UCSD-AML1 (cell line): ENCODE measurements at regions not wholly inside any gene's neighbourhood (a gene's known extent, or its start where the extent isn't known, plus 50 kb on each side); places are given as distances from the start of the nearest gene placed in this dataset.

Experiments used
- DNase-seq: peaks from one replicate; lab custom pipeline; 2025; ENCODE audit not compliant: unreplicated experiment; lab: John Stamatoyannopoulos, UW

GRCh38 chr2:163281717-163282116, 443.1 kb upstream of the KCNH7 start:
- no peak for DNase-seq

GRCh38 chr2:163269374-163270021, 430.9 kb upstream of the KCNH7 start:
- no peak for DNase-seq

DNA sequence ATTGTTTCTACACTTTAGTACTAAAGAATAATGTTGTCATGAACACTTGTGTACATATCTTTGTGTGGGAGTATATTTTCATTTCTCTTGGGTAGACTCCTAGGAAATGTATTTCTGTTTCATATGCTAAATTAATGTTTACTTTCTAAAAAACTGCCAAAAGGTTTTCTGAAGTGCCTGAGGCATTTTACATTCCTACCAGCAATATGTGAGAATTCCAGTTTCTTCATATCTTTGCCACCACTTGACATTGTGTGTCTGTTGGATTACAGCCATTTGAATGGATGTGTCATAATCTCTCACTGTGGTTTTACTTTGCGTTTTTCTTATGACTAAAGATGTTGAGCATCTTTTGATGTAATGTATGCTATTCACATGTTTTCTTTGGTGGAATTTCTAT, 428.2 kb upstream of the KCNH7 start:
- DNase-seq, result no peak

DNA sequence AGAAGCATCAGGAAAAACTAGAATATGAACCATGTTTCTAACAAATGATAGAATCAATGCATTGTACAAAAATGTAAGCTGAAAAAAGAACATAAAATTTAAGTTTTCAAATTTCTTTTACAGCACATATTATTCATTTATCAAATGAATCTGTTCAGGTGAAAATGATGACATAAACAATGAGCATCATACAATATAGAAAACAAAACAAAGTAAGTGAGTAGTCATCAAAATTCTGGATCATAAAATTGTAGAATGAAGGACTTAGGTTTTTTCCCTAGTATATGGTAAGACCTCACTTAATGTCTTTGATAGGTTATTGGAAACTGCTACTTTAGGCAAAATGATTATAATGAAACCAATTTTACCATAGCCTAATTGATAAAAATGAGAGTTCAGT, 427.0 kb upstream of the KCNH7 start:
- DNase-seq, result no peak

- no peak for DNase-seq
These were observed 425.8 kb upstream of the KCNH7 start for GRCh38 chr2:163264341-163264740.

DNA sequence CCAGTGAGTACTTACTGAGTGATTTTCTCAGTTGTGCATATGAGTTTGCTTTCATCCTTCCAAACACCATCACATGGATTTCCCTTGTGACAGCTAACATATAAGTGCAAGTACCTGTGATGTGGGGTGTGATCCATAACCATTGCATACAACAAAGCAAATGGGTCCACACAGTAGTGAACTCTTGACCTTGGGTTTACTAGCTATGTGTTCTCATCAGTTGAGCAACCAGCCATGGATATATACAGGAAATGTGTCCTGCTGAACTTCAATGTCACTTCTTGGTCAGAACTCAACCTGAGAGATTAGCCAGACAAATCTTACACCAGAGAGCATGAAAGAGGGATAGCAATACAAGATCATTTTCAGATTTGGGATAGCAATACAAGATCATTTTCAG, 420.9 kb upstream of the KCNH7 start:
- DNase-seq, result no peak

- DNase-seq, result no peak
These were observed 416.5 kb upstream of the KCNH7 start for GRCh38 chr2:163255086-163255485.

DNA sequence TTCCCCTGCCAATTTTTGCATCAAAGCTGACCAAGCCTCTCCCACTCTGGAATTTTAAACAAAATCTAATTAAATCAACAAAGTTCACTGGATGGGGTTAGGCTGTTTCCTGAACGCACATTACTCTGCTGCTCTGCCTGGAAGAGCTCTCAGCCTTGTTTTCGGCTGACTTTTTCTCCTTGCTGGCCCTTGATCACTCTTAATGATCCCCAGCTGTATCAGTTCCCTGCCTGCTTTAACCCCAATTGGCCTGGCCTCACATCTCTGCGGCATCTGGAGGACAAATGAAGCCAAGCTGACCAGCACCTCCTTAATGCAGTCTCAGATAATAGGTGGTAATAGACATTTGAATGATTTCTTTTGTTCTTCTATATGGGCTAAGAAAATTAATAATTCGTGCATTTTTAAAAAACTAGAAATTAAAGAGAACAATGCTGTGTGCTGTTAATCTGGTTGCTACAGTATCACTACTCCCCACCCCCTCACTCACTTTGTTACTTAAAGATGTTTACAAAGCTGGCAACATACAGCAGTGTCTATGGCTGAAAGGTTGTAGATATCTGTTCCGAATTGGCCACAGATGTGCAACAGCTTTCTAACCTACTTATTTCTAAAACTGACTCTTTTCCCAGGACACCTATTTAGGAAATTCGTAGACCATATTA, 415.2 kb upstream of the KCNH7 start:
- no peak for DNase-seq

- no peak for DNase-seq
These were observed 413.6 kb upstream of the KCNH7 start for GRCh38 chr2:163252199-163252598.

DNA sequence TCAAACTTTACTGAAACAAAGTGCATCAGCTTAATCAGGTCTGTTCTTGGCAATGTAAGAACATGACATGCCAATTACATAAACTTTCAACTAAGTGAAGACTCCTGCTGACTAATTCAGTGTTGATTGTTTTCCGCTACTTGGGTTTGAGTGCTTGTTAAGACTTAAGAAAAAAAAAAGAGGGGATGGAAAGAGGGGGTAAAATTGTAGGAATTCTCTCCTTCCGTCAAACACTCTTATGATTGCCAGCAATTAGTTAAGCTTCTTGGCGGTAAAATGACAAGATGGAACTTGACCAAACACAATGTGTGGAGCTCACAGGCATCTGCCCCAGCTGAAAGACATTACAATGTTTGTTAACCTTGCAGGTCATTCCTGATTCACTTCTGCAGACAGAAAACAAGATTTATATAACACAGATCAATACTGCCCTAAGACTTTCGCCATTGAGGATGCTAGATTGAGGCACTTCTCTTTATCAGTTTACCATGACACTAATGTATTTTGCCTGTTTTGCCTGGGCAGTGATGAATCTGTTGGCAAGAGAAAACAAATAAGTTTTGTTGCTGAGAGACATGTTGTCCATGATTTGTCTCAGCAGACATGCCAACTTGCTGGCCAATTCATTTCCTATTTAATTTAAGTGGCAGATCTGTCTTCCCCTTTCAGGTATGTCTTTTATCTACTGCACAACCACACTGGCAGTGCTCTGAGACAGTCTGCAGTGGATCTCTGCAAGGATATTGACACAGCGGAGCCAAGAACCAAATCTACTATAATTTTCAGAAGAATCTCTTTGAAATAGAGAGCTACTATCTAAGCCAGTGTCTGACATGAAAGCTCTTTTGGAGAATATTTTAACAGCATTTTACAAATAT, 410.0 kb upstream of the KCNH7 start:
- DNase-seq, result no peak

DNA sequence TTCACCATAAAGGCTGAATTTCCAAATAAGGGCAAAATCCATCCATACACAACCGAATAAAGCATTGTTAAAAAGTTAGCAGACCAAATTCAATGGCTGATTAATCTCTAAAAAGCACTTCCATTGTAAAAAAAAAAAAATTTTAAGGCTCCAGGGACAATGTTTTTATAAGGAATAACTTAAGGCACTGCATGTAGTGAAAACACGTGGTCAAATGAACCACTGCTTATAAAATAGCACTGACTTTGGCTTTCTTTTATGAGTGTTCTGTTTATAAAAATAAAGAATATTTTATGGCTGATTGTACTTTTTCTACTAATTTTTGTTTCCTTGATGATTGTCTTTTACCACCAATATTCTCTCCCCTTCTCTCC, 409.3 kb upstream of the KCNH7 start:
- no peak for DNase-seq

- DNase-seq, result no peak
These were observed 408.7 kb upstream of the KCNH7 start for GRCh38 chr2:163247156-163247846.

DNA sequence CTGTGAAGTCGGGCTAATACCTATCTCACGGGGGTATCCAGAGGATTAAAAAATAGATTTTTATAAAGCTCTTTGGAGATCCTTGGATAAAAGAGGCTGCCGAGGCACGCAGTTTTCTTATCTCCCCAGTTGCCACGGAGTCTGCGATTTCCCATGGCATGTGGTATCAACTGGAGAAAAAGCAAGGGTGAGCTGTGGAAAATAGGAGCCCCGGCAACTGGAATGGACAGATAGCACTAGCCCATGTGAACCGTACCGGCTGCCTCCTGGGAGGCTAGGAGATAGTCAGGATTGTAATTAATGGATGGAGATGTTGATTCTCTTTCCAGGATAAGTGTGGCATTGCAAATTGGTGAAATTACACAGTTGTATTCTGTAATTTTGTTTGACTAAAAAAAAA, 407.6 kb upstream of the KCNH7 start:
- DNase-seq, result no peak

DNA sequence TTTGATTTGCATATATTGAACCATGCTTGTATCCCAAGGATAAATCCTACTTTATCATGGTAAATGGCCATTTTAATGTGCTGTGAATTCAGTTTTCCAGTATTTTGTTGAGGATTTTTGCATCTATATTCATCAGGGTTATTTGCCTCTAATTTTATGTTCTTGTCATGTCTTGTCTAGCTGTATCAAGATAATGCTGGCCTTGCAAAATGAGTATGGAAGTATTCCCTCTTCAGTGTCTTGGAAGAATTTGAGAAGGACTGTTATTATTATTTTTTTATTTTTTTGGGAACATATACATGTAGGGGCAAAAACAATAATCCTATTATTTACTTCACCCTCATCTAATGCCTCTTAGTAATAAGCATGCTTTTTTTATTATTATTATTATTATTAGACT, 398.0 kb upstream of the KCNH7 start:
- DNase-seq, result no peak

- no peak for DNase-seq
These were observed 393.1 kb upstream of the KCNH7 start for GRCh38 chr2:163231666-163232065.

DNA sequence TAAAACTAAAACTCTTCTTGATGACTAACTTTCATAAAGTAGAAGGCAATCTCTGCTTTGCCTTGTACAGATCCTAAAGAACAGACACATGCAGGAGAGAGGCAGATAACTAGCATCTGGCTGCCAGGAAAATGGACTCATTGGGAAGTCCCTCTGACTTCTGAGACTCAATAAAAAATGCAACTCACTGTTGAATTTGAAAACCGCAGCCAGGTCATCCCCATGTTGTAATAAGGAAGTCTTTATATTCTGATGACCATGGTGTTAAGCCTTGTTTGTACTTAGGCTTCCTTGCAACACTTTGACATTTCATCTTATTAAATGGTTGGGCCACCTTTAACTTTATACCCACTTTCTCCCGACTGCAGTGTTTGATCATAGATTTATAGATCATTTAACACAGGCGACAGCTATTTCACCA, 375.1 kb upstream of the KCNH7 start:
- no peak for DNase-seq

GRCh38 chr2:163210430-163210918, 371.9 kb upstream of the KCNH7 start:
- no peak for DNase-seq

- DNase-seq, result no peak
These were observed 369.3 kb upstream of the KCNH7 start for GRCh38 chr2:163207693-163208370.

DNA sequence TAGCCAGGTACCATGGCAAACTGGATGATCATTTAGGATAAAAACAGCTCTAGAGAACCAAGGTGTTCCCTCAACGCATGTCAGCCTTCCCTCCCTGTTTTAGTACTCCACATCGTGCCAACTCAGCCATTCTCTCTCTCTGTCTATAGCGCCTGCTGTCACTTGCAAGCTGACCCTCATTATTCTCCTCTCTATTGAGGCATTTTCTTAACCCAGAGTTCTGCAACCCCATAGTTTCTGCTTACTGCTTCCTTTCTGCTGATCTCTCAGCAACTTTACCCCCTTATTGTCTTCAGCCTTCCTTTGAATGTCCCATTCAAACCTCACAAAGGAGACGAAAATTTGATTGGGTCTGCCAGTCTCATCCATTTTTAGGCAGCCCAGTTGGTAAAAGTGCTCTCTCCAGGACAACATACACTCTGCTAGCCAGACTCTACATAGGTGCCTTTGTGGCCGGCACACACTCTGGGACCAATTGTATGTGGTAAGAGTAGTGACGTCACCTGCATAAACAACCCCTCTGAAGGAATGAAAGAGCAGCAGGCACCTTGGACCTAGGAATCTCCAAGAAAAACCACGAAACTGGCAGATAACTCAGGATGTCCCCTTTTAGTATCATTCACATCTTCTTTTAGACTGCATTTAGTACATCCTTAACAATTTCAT, 367.2 kb upstream of the KCNH7 start:
- no peak for DNase-seq

- DNase-seq, result no peak
These were observed 362.2 kb upstream of the KCNH7 start for GRCh38 chr2:163200741-163201140.
